Karpas-422 (cell line): ENCODE measurements at regions not wholly inside any gene's neighbourhood (a gene's known extent, or its start where the extent isn't known, plus 50 kb on each side); places are given as distances from the start of the nearest gene placed in this dataset.

Experiments used
- DNase-seq: peaks from one replicate; pipeline ENCODE4 v3.0.0-alpha.2; 2015
- H2AFZ ChIP-seq: fragments of 200-600 bp; sonication (generic); 2 replicates; pipeline ENCODE4 v1.6.1; 2014; ENCODE audit warnings: antibody characterized with exemption, low read length, mixed read lengths
- H3K27ac ChIP-seq: fragments of 200-600 bp; sonication (generic); 2 replicates; pipeline ENCODE4 v1.5.1; 2014; ENCODE audit warnings: mild to moderate bottlenecking, low read length, moderate library complexity
- H3K27me3 ChIP-seq: fragments of 200-600 bp; sonication (generic); 2 replicates; pipeline ENCODE4 v1.6.1; 2014; ENCODE audit warnings: low read length, mixed read lengths
- H3K36me3 ChIP-seq: fragments of 200-600 bp; sonication (generic); 2 replicates; pipeline ENCODE4 v1.6.1; 2014; ENCODE audit warnings: low read length, mixed read lengths; ENCODE audit not compliant: insufficient read depth
- H3K4me1 ChIP-seq: fragments of 200-600 bp; sonication (generic); 2 replicates; pipeline ENCODE4 v1.6.1; 2014; ENCODE audit warnings: mild to moderate bottlenecking, low read length, mixed read lengths
- H3K4me2 ChIP-seq: fragments of 200-600 bp; sonication (generic); 2 replicates; pipeline ENCODE4 v1.6.1; 2014; ENCODE audit warnings: low read length, low read depth, mild to moderate bottlenecking; ENCODE audit not compliant: poor library complexity, severe bottlenecking
- H3K4me3 ChIP-seq: fragments of 200-600 bp; sonication (generic); 2 replicates; pipeline ENCODE4 v1.5.1; 2014; ENCODE audit warnings: mild to moderate bottlenecking, antibody characterized with exemption, low read length, mixed read lengths
- H3K79me2 ChIP-seq: fragments of 200-600 bp; sonication (generic); 2 replicates; pipeline ENCODE4 v1.6.1; 2014; ENCODE audit warnings: mild to moderate bottlenecking, low read length, mixed read lengths
- H3K9ac ChIP-seq: fragments of 200-600 bp; sonication (generic); 2 replicates; pipeline ENCODE4 v1.6.0; 2014; ENCODE audit warnings: low read length
- H3K9me2 ChIP-seq: fragments of 200-600 bp; sonication (generic), shearing (Covaris generic); replicated peaks from 2 replicates; pipeline ENCODE4 v1.6.0; 2014; ENCODE audit warnings: mild to moderate bottlenecking, low read length, moderate library complexity; ENCODE audit not compliant: insufficient read depth
- H3K9me3 ChIP-seq: fragments of 300-700, 200-600 bp; sonication (generic); 2 replicates; pipeline ENCODE4 v1.6.1; 2014; ENCODE audit warnings: low read length, mixed read lengths
- H4K20me1 ChIP-seq: fragments of 200-600 bp; sonication (generic); 2 replicates; pipeline ENCODE4 v1.6.1; 2014; ENCODE audit warnings: mild to moderate bottlenecking, antibody characterized with exemption, low read length, low read depth; ENCODE audit not compliant: insufficient read depth

GRCh38 chr10:64211466-64211865 lies 690.3 kb downstream of the REEP3 start:
- no peak overlapping the region for H3K9ac ChIP-seq
- DNase-seq: no peak
- no peaks in the 10 kb centered on the region for H4K20me1 ChIP-seq
- no peak overlapping the region for H3K4me2 ChIP-seq
- no peaks in the 10 kb centered on the region for H3K36me3 ChIP-seq
- H3K4me3 ChIP-seq: no peak overlapping the region
- H3K4me1 ChIP-seq: no peaks in the 10 kb centered on the region
- no peaks in the 10 kb centered on the region for H3K79me2 ChIP-seq
- H2AFZ ChIP-seq: no peak overlapping the region
- no peaks in the 10 kb centered on the region for H3K9me3 ChIP-seq
- no peaks in the 10 kb centered on the region for H3K27me3 ChIP-seq
- H3K27ac ChIP-seq: no peak overlapping the region
- no peaks in the 10 kb centered on the region for H3K9me2 ChIP-seq

GRCh38 chr10:64215088-64215487 lies 693.9 kb downstream of the REEP3 start:
- Histone ChIP-seq H4K20me1 (no peaks in the 10 kb centered on the region), H3K36me3 (no peaks in the 10 kb centered on the region), H3K4me3 (no peak overlapping the region), H3K79me2 (no peaks in the 10 kb centered on the region), H3K9ac (no peak overlapping the region), H3K9me3 (no peaks in the 10 kb centered on the region), H3K9me2 (no peaks in the 10 kb centered on the region), H3K27ac (no peak overlapping the region), H3K4me2 (no peak overlapping the region), H3K4me1 (no peaks in the 10 kb centered on the region), H2AFZ (no peak overlapping the region), H3K27me3 (no peaks in the 10 kb centered on the region)
- DNase-seq: no peak

- no peak overlapping the region for H3K27ac ChIP-seq
- H3K36me3 ChIP-seq: no peaks in the 10 kb centered on the region
- no peak overlapping the region for H2AFZ ChIP-seq
- no peaks in the 10 kb centered on the region for H4K20me1 ChIP-seq
- peaks cover 4% of the 10 kb centered on the region; the same call in 1 of the 2 replicates for H3K9me3 ChIP-seq
- DNase-seq: no peak
- H3K4me3 ChIP-seq: no peak overlapping the region
- no peak overlapping the region for H3K4me2 ChIP-seq
- no peaks in the 10 kb centered on the region for H3K79me2 ChIP-seq
- no peak overlapping the region for H3K9ac ChIP-seq
- no peaks in the 10 kb centered on the region for H3K27me3 ChIP-seq
- no peaks in the 10 kb centered on the region for H3K9me2 ChIP-seq
- no peaks in the 10 kb centered on the region for H3K4me1 ChIP-seq
Measured at GRCh38 chr10:64219271-64220025, 698.2 kb downstream of the REEP3 start.

DNA sequence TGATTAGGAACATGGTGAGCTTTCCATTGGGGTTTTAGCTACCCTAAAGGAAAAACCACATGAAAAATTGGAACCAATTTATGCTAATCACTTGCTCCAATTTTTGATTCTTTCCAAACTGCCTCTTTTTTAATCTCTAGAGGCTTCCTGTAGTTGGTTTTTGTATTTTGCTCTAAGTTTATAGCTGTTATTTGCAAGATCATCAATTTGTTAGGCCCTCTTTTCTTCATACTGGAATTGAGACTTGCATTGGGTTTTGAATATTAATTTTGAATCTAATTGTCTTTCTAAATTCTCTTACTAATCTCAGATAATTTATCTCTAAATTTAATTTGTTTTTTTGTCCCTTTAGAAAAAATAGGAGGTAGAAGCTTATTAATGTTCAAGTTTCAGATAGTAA lies 713.3 kb downstream of the REEP3 start:
- no peaks in the 10 kb centered on the region for H3K9me2 ChIP-seq
- no peak overlapping the region for H2AFZ ChIP-seq
- H3K4me2 ChIP-seq: no peak overlapping the region

GRCh38 chr10:64257704-64258103 lies 736.5 kb downstream of the REEP3 start:
- no peaks in the 10 kb centered on the region for H3K9me2 ChIP-seq
- H2AFZ ChIP-seq: no peak overlapping the region
- no peak for DNase-seq
- no peak overlapping the region for H3K27ac ChIP-seq
- H3K4me1 ChIP-seq: no peaks in the 10 kb centered on the region
- H3K4me3 ChIP-seq: no peak overlapping the region
- no peaks in the 10 kb centered on the region for H3K79me2 ChIP-seq
- H3K4me2 ChIP-seq: no peak overlapping the region
- no peaks in the 10 kb centered on the region for H3K27me3 ChIP-seq
- H4K20me1 ChIP-seq: no peaks in the 10 kb centered on the region
- H3K9me3 ChIP-seq: no peaks in the 10 kb centered on the region
- H3K9ac ChIP-seq: no peak overlapping the region
- no peaks in the 10 kb centered on the region for H3K36me3 ChIP-seq

More for the DNA sequence above, 713.3 kb downstream of the REEP3 start:
- H3K4me3 ChIP-seq: no peak overlapping the region
- DNase-seq: no peak
- H3K9ac ChIP-seq: no peak overlapping the region
- no peaks in the 10 kb centered on the region for H3K79me2 ChIP-seq
- H3K9me3 ChIP-seq: no peaks in the 10 kb centered on the region
- H3K27ac ChIP-seq: no peak overlapping the region
- H3K4me1 ChIP-seq: no peaks in the 10 kb centered on the region
- no peaks in the 10 kb centered on the region for H4K20me1 ChIP-seq
- no peaks in the 10 kb centered on the region for H3K36me3 ChIP-seq
- no peaks in the 10 kb centered on the region for H3K27me3 ChIP-seq

- no peak overlapping the region for H3K27ac ChIP-seq
- H3K36me3 ChIP-seq: no peaks in the 10 kb centered on the region
- H3K79me2 ChIP-seq: no peaks in the 10 kb centered on the region
- no peak overlapping the region for H3K4me2 ChIP-seq
- no peak overlapping the region for H3K4me3 ChIP-seq
- H3K9ac ChIP-seq: no peak overlapping the region
- no peaks in the 10 kb centered on the region for H4K20me1 ChIP-seq
- no peak for DNase-seq
- no peaks in the 10 kb centered on the region for H3K4me1 ChIP-seq
- H3K9me2 ChIP-seq: no peaks in the 10 kb centered on the region
- H2AFZ ChIP-seq: no peak overlapping the region
- no peaks in the 10 kb centered on the region for H3K9me3 ChIP-seq
- H3K27me3 ChIP-seq: no peaks in the 10 kb centered on the region
Measured at GRCh38 chr10:64261092-64261491, 739.9 kb downstream of the REEP3 start.

DNA sequence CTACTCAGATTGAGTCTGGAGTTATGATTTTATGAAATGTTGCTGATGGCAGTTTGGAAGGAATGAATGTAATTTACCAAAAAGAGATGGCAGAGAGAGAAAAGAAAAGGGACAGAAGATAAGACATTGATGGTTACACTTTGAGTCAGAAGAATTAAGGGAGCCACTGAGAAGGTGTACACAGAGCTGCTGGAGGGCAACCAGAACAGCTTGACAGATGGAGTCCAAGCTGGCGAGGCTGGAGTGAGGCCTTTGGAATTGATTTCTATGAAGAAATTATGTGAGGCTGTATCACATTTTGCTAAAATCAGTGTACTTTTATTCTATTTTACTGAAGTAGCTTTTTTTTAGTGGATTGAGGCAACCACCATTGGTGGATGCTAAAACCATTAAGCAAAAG lies 740.5 kb downstream of the REEP3 start:
- Histone ChIP-seq H3K9me3 (no peaks in the 10 kb centered on the region), H3K9me2 (no peaks in the 10 kb centered on the region), H3K27ac (no peak overlapping the region), H3K27me3 (no peaks in the 10 kb centered on the region), H4K20me1 (no peaks in the 10 kb centered on the region), H3K9ac (no peak overlapping the region), H3K4me3 (no peak overlapping the region), H2AFZ (no peak overlapping the region), H3K4me1 (no peaks in the 10 kb centered on the region), H3K79me2 (no peaks in the 10 kb centered on the region), H3K4me2 (no peak overlapping the region), H3K36me3 (no peaks in the 10 kb centered on the region)
- no peak for DNase-seq

- H3K4me3 ChIP-seq: no peak overlapping the region
- H3K27me3 ChIP-seq: no peaks in the 10 kb centered on the region
- no peaks in the 10 kb centered on the region for H3K79me2 ChIP-seq
- DNase-seq: no peak
- H2AFZ ChIP-seq: no peak overlapping the region
- no peaks in the 10 kb centered on the region for H3K36me3 ChIP-seq
- no peak overlapping the region for H3K27ac ChIP-seq
- H3K4me1 ChIP-seq: no peaks in the 10 kb centered on the region
- no peak overlapping the region for H3K9ac ChIP-seq
- no peaks in the 10 kb centered on the region for H3K9me2 ChIP-seq
- H3K9me3 ChIP-seq: no peaks in the 10 kb centered on the region
- no peaks in the 10 kb centered on the region for H4K20me1 ChIP-seq
- no peak overlapping the region for H3K4me2 ChIP-seq
Measured at GRCh38 chr10:64265961-64266360, 744.8 kb downstream of the REEP3 start.
